ENCODE measurements at regions not wholly inside any gene's neighbourhood (a gene's known extent, or its start where the extent isn't known, plus 50 kb on each side); places are given as distances from the start of the nearest gene placed in this dataset.

DNA sequence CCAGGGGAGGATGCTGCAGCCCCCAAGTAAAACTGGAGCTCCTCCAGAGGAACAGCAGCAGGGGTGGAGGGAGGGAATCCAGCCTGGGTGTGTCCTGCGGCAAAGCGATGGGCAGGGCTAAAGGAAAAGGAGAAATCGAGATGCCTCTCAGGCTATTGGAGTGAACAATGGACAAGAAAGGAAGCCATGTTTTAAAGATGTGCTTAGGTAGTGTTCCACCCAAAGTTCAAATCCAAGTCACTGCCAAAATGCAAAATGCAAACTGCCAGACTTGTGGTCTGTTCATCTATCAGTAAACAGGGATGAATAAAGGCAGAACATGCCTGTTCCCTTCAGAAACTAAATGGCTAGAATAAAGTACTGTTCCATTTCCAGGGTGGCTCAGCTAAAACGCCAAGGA lies 197.5 kb upstream of the NSMCE3 start:
- Histone ChIP-seq H3K4me3 (no peak overlapping the region), H3K4me1 (no peaks in the 10 kb centered on the region), H3K9me3 (no peaks in the 10 kb centered on the region), H3K36me3 (no peaks in the 10 kb centered on the region), H3K27ac (no peak overlapping the region), H3K27me3 (no peaks in the 10 kb centered on the region)
- TF ChIP-seq, protein P1, sequence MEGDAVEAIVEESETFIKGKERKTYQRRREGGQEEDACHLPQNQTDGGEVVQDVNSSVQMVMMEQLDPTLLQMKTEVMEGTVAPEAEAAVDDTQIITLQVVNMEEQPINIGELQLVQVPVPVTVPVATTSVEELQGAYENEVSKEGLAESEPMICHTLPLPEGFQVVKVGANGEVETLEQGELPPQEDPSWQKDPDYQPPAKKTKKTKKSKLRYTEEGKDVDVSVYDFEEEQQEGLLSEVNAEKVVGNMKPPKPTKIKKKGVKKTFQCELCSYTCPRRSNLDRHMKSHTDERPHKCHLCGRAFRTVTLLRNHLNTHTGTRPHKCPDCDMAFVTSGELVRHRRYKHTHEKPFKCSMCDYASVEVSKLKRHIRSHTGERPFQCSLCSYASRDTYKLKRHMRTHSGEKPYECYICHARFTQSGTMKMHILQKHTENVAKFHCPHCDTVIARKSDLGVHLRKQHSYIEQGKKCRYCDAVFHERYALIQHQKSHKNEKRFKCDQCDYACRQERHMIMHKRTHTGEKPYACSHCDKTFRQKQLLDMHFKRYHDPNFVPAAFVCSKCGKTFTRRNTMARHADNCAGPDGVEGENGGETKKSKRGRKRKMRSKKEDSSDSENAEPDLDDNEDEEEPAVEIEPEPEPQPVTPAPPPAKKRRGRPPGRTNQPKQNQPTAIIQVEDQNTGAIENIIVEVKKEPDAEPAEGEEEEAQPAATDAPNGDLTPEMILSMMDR (IDR thresholded peaks at IDR 0.05) = no peak
- DNase-seq (ENCODE audit: low spot score) = no peak

DNA sequence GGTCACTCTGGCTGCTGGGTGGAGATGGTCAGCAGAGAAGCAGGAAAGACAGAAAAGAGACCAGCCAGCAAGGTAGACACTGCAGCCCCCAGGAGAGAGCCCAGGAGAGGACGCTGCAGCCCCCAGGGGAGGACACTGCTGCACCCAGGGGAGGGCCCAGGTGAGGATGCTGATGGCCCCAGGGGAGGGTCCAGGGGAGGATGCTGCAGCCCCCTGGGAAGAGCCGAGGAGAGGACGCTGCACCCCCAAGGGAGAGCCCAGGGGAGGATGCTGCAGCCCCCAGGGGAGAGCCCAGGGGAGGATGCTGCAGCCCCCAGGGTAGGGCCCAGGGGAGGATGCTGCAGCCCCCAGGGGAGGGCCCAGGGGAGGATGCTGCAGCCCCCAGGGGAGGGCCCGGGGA lies 196.7 kb upstream of the NSMCE3 start:
- no peaks in the 10 kb centered on the region for H3K36me3 ChIP-seq
- DNase-seq (ENCODE audit: low spot score) = no peak
- TF ChIP-seq, protein P1 (IDR thresholded peaks at IDR 0.05) = no peak

GRCh38 chr15:29465816-29466215 lies 196.2 kb upstream of the NSMCE3 start:
- H3K9me3 ChIP-seq = no peaks in the 10 kb centered on the region
- DNase-seq (ENCODE audit: low spot score) = no peak
- no peaks in the 10 kb centered on the region for H3K36me3 ChIP-seq
- no peaks in the 10 kb centered on the region for H3K27me3 ChIP-seq
- TF ChIP-seq, protein P1 (IDR thresholded peaks at IDR 0.05) = no peak
- no peaks in the 10 kb centered on the region for H3K4me1 ChIP-seq
- no peak overlapping the region for H3K4me3 ChIP-seq
- H3K27ac ChIP-seq = peak overlapping the region in 1 of 2 donors; percentile 20

More for the DNA sequence above, 196.7 kb upstream of the NSMCE3 start:
- H3K4me3 ChIP-seq = no peak overlapping the region
- no peaks in the 10 kb centered on the region for H3K4me1 ChIP-seq
- no peaks in the 10 kb centered on the region for H3K27me3 ChIP-seq
- H3K9me3 ChIP-seq = no peaks in the 10 kb centered on the region
- H3K27ac ChIP-seq = no peak overlapping the region

GRCh38 chr15:29465196-29465595 lies 195.6 kb upstream of the NSMCE3 start:
- no peak overlapping the region for H3K4me3 ChIP-seq
- no peaks in the 10 kb centered on the region for H3K4me1 ChIP-seq
- DNase-seq (ENCODE audit: low spot score) = no peak
- H3K27me3 ChIP-seq = no peaks in the 10 kb centered on the region
- H3K36me3 ChIP-seq = no peaks in the 10 kb centered on the region
- H3K9me3 ChIP-seq = no peaks in the 10 kb centered on the region
- TF ChIP-seq, protein P1 (IDR thresholded peaks at IDR 0.05) = no peak
- H3K27ac ChIP-seq = peak overlapping the region in 1 of 2 donors; percentile 20

DNA sequence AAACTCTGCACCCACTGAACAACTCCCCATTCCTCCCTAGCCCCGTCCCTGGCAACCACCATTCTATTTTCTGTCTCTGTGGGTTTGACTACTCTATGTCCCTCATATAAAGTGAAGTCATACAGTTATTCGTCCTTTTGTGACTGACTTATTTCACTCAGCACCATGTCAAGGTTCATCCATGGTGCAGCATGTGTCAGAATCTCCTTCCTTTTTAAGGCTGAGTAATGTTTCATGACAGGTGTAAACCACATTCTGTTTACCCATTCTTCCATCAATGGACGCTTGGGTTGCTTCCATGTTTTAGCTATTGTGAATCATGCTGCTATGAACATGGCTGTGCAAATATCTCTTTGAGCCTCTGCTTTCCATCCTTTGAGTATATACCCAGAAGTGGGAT lies 192.3 kb upstream of the NSMCE3 start:
- H3K27me3 ChIP-seq = no peaks in the 10 kb centered on the region
- no peak for DNase-seq (ENCODE audit: low spot score)
- no peaks in the 10 kb centered on the region for H3K9me3 ChIP-seq
- no peaks in the 10 kb centered on the region for H3K36me3 ChIP-seq
- no peak overlapping the region for H3K4me3 ChIP-seq
- peaks cover 0 to 20% of the 10 kb centered on the region in 2 donors for H3K4me1 ChIP-seq
- no peak overlapping the region for H3K27ac ChIP-seq
- TF ChIP-seq, protein P1 (IDR thresholded peaks at IDR 0.05) = no peak

GRCh38 chr15:29458361-29458760 lies 188.7 kb upstream of the NSMCE3 start:
- TF ChIP-seq, protein P1 (IDR thresholded peaks at IDR 0.05) = no peak
- no peaks in the 10 kb centered on the region for H3K27me3 ChIP-seq
- H3K4me1 ChIP-seq = peaks cover 0 to 20% of the 10 kb centered on the region in 2 donors
- no peak overlapping the region for H3K27ac ChIP-seq
- H3K36me3 ChIP-seq = no peaks in the 10 kb centered on the region
- H3K4me3 ChIP-seq = no peak overlapping the region
- no peaks in the 10 kb centered on the region for H3K9me3 ChIP-seq
- DNase-seq (ENCODE audit: low spot score) = no peak
